Neural crest cell (in vitro differentiated cells): ENCODE measurements at regions not wholly inside any gene's neighbourhood (a gene's known extent, or its start where the extent isn't known, plus 50 kb on each side); places are given as distances from the start of the nearest gene placed in this dataset.

ENCODE experiments used
- DNase-seq: peaks from one replicate; pipeline ENCODE4 v3.0.0; 2021; ENCODE audit warnings: low read depth, mixed read lengths, low spot score
- H3K27ac Mint-ChIP-seq: one replicate; pipeline ENCODE4 v1.8.0; 2021; ENCODE audit warnings: mild to moderate bottlenecking, mixed read lengths; ENCODE audit not compliant: unreplicated experiment
- H3K27me3 Mint-ChIP-seq: 2 replicates; pipeline ENCODE4 v1.8.0; 2021; ENCODE audit warnings: low read depth, mild to moderate bottlenecking, mixed read lengths
- H3K36me3 Mint-ChIP-seq: 2 replicates; pipeline ENCODE4 v1.8.0; 2021; ENCODE audit warnings: low read depth, mild to moderate bottlenecking, mixed read lengths
- H3K4me1 Mint-ChIP-seq: 2 replicates; pipeline ENCODE4 v1.8.0; 2021; ENCODE audit warnings: mixed read lengths
- H3K4me3 Mint-ChIP-seq: one replicate; pipeline ENCODE4 v1.8.0; 2021; ENCODE audit warnings: mild to moderate bottlenecking, mixed read lengths
- H3K9me3 Mint-ChIP-seq: 2 replicates; pipeline ENCODE4 v1.8.0; 2021; ENCODE audit warnings: mixed read lengths
- TF ChIP-seq, protein P1 (sequence below): fragments of 200-600 bp; sonication (generic); conservative IDR thresholded peaks from 2 replicates; pipeline ENCODE4 v1.5.0; 2021; ENCODE audit warnings: antibody characterized with exemption, mild to moderate bottlenecking

DNA sequence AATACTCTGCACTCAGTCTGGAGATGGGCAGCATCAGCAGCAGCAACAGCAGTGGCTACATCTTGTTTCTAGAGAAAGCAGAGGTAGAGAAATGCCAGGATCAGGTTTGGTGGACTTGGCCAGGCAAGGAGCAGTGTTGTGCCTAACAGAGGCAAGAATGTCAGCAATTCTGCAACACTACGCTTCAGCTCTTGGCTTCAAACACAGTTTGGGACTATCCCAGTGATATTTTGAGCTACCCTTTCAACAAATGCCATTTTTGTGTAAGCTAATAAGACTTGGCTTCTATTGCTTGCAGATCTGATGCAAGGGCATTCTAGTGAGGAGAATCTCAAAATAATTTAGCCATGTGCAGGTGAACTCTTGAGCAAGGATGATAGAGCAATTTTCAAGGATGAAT is 271.3 kb downstream of the PCDH20 start:
- H3K4me1 Mint-ChIP-seq: peaks cover 7% of the 10 kb centered on the region
- H3K27ac Mint-ChIP-seq: no peak overlapping the region
- TF ChIP-seq, protein P1, sequence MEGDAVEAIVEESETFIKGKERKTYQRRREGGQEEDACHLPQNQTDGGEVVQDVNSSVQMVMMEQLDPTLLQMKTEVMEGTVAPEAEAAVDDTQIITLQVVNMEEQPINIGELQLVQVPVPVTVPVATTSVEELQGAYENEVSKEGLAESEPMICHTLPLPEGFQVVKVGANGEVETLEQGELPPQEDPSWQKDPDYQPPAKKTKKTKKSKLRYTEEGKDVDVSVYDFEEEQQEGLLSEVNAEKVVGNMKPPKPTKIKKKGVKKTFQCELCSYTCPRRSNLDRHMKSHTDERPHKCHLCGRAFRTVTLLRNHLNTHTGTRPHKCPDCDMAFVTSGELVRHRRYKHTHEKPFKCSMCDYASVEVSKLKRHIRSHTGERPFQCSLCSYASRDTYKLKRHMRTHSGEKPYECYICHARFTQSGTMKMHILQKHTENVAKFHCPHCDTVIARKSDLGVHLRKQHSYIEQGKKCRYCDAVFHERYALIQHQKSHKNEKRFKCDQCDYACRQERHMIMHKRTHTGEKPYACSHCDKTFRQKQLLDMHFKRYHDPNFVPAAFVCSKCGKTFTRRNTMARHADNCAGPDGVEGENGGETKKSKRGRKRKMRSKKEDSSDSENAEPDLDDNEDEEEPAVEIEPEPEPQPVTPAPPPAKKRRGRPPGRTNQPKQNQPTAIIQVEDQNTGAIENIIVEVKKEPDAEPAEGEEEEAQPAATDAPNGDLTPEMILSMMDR: no peak
- H3K4me3 Mint-ChIP-seq: no peak overlapping the region
- no peaks in the 10 kb centered on the region for H3K9me3 Mint-ChIP-seq
- no peak for DNase-seq
- H3K27me3 Mint-ChIP-seq: no peaks in the 10 kb centered on the region
- H3K36me3 Mint-ChIP-seq: no peaks in the 10 kb centered on the region

DNA sequence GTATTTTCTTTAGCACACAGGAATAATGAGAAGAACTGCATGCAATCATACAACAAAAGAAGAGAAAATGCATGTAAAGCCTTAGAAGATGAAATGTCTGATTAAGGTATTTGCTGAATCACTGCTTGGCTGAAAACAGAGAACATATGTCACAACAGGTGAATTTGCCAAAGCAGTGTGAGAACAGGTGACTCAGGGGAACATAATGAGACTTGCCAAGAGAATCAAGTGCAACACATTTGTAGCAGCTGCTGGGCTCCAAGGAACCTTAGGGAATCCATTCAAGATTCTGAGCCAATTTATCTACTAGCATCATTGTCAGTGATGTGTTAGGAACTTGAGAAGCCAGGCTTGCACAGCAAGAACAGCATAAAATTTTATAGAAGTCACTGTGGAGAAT is 273.1 kb downstream of the PCDH20 start:
- H3K27me3 Mint-ChIP-seq: no peaks in the 10 kb centered on the region
- no peaks in the 10 kb centered on the region for H3K9me3 Mint-ChIP-seq
- TF ChIP-seq, protein P1: no peak

DNA sequence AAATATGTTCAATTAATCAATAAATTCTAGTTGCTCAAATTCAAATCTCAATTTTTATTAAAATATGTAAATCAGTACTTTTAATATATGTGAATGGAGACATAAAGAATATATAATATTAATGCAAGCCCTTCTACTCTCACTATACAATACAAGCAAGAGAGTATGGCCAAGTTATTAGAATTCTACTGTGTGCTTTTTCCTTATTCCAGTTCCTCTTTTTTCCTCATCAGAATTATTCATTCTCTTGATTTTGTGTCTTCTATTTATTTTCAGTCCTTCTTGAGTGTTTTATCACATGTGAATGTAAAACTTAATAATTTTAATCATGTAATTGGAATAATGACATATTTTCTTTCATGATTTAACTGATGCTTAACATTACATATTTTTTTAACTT is 276.8 kb downstream of the PCDH20 start:
- no peaks in the 10 kb centered on the region for H3K9me3 Mint-ChIP-seq

More for the DNA sequence above, 273.1 kb downstream of the PCDH20 start:
- no peaks in the 10 kb centered on the region for H3K36me3 Mint-ChIP-seq
- DNase-seq: no peak
- H3K4me3 Mint-ChIP-seq: no peak overlapping the region
- no peak overlapping the region for H3K27ac Mint-ChIP-seq
- no peaks in the 10 kb centered on the region for H3K4me1 Mint-ChIP-seq

DNA sequence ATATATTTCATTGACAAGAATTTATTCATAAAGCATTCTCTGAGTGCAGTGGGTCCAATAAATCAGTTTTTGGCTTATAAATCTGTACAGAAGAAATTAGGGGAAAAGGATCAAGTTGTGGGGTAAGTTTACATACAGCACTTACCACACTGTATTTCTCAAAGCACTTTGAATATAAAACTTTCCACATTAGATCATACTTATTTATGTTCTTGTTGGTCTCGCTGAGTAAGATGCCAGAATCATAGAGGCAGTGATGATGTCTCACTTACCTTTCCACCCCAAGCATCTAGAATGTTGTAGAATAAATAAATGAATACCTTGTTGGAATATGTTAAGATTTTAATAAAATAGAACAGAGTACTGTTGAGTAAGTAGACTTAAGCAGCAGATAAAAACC is 279.1 kb downstream of the PCDH20 start:
- Mint-ChIP-seq H3K36me3 (no peaks in the 10 kb centered on the region), H3K4me3 (no peak overlapping the region), H3K27ac (no peak overlapping the region), H3K27me3 (no peaks in the 10 kb centered on the region), H3K4me1 (no peaks in the 10 kb centered on the region), H3K9me3 (no peaks in the 10 kb centered on the region)
- TF ChIP-seq, protein P1: no peak
- DNase-seq: no peak

More for the DNA sequence above, 276.8 kb downstream of the PCDH20 start:
- no peak overlapping the region for H3K4me3 Mint-ChIP-seq
- TF ChIP-seq, protein P1: no peak
- H3K27me3 Mint-ChIP-seq: no peaks in the 10 kb centered on the region
- no peaks in the 10 kb centered on the region for H3K4me1 Mint-ChIP-seq
- H3K27ac Mint-ChIP-seq: no peak overlapping the region
- H3K36me3 Mint-ChIP-seq: no peaks in the 10 kb centered on the region
- DNase-seq: no peak

DNA sequence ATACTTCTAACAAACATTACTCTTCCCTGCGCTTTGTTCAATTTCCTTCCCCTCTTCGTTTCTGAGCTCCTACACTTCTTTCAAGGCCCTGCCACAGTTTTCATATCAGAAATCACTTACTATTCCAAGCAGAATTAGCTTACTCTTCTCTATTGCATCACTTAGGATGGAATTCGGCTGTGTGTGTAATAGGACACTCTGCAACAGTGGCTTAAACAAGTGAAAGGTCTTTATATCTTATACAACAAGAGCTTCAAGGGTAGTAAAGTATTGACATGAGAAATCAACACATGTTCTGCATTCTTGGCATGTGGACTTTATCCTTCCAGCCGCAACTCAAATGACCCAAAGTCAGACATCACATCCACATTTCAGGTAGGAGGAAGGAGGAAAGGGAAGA is 279.6 kb downstream of the PCDH20 start:
- TF ChIP-seq, protein P1: no peak
- Mint-ChIP-seq H3K27me3 (no peaks in the 10 kb centered on the region), H3K4me3 (no peak overlapping the region), H3K4me1 (no peaks in the 10 kb centered on the region), H3K9me3 (no peaks in the 10 kb centered on the region), H3K36me3 (no peaks in the 10 kb centered on the region), H3K27ac (no peak overlapping the region)
- DNase-seq: no peak

DNA sequence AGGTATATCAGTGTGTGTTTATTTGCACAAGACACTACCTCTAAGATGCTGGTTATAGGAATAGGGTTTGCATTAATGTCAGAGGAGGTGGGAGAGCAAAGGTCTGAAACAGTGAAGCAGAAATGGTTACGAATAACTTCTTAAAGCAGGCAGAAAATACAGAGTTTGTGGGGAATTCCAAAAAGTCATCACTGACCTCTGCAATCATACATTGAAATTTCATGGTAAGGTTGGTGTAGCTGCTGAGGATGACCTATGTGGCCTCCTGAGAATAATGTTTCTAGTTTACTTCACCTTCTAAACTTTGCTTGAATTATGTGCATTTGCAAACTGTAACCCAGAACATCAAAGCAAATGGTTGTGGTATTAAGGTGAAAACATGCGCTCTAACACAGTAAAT is 280.1 kb downstream of the PCDH20 start:
- no peaks in the 10 kb centered on the region for H3K4me1 Mint-ChIP-seq
- TF ChIP-seq, protein P1: no peak
- DNase-seq: no peak
- no peaks in the 10 kb centered on the region for H3K9me3 Mint-ChIP-seq
- H3K36me3 Mint-ChIP-seq: no peaks in the 10 kb centered on the region
- H3K27ac Mint-ChIP-seq: no peak overlapping the region
- H3K4me3 Mint-ChIP-seq: no peak overlapping the region
- H3K27me3 Mint-ChIP-seq: no peaks in the 10 kb centered on the region
